GM06990 (cell line): ENCODE measurements at regions not wholly inside any gene's neighbourhood (a gene's known extent, or its start where the extent isn't known, plus 50 kb on each side); places are given as distances from the start of the nearest gene placed in this dataset.

ENCODE experiments used
- DNase-seq: peaks from one replicate; pipeline ENCODE4 v3.0.0-alpha.2; 2011; ENCODE audit not compliant: insufficient read length; ENCODE audit errors: extremely low read depth
- H3K27me3 ChIP-seq: replicated peaks from 2 replicates; pipeline ENCODE4 v1.6.0; 2011; ENCODE audit warnings: low read length; ENCODE audit not compliant: control insufficient read depth, insufficient read depth
- H3K36me3 ChIP-seq: 2 replicates; pipeline ENCODE4 v1.5.1; 2011; ENCODE audit warnings: low read length; ENCODE audit not compliant: control insufficient read depth, insufficient read depth
- H3K4me3 ChIP-seq: replicated peaks from 2 replicates; pipeline ENCODE4 v1.5.1; 2011; ENCODE audit warnings: low read depth, mild to moderate bottlenecking, control low read depth, low read length
- CTCF ChIP-seq: IDR thresholded peaks from 2 replicates; pipeline ENCODE4 v1.5.1; 2011; ENCODE audit warnings: low read length, control low read depth, mild to moderate bottlenecking, inconsistent platforms; ENCODE audit not compliant: insufficient read depth, poor library complexity, severe bottlenecking

GRCh38 chr19:16025108-16026101 lies 50.9 kb upstream of the TPM4 start:
- H3K36me3 ChIP-seq: no peaks in the 10 kb centered on the region
- no peak for DNase-seq
- H3K27me3 ChIP-seq: no peaks in the 10 kb centered on the region; the same call in 1 of the 2 replicates
- no peak overlapping the region for H3K4me3 ChIP-seq
- TF ChIP-seq CTCF: peak; percentile 49

- no peaks in the 10 kb centered on the region for H3K36me3 ChIP-seq
- no peaks in the 10 kb centered on the region; the same call in 1 of the 2 replicates for H3K27me3 ChIP-seq
- no peak overlapping the region for H3K4me3 ChIP-seq
- no peak for DNase-seq
- no peak for TF ChIP-seq CTCF
These were observed 50.2 kb upstream of the TPM4 start for GRCh38 chr19:16026131-16026530.
